ENCODE measurements at regions not wholly inside any gene's neighbourhood (a gene's known extent, or its start where the extent isn't known, plus 50 kb on each side); places are given as distances from the start of the nearest gene placed in this dataset.

DNA sequence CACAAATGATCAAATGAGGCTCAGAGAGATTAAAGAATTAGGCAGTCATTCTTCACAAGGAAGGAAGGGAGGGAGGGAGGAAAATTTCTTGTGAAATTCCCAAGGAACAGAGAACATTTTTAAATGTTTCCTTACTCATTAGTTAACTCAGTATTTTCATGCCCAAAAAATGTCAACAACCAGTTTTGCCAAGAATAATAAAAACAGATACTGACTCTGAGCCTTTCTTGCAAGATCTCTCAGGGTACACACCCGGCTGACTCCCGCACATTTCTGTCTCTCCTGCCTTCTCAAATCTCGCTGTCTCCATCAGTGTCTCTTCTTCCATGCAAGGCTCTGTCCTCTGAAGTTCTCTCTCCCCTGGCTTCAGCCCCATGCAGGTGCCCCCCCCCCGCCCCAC, 265.9 kb downstream of the TJP1 start:
- TF ChIP-seq KLF16 (tag by site-specific recombination; IDR thresholded peaks at IDR 0.05): no peak
- no peak for TF ChIP-seq ZNF362 (tag by site-specific recombination; IDR thresholded peaks at IDR 0.05)
- TF ChIP-seq ZSCAN30 (tag by site-specific recombination; IDR thresholded peaks at IDR 0.05): no peak
- TF ChIP-seq, protein P1, sequence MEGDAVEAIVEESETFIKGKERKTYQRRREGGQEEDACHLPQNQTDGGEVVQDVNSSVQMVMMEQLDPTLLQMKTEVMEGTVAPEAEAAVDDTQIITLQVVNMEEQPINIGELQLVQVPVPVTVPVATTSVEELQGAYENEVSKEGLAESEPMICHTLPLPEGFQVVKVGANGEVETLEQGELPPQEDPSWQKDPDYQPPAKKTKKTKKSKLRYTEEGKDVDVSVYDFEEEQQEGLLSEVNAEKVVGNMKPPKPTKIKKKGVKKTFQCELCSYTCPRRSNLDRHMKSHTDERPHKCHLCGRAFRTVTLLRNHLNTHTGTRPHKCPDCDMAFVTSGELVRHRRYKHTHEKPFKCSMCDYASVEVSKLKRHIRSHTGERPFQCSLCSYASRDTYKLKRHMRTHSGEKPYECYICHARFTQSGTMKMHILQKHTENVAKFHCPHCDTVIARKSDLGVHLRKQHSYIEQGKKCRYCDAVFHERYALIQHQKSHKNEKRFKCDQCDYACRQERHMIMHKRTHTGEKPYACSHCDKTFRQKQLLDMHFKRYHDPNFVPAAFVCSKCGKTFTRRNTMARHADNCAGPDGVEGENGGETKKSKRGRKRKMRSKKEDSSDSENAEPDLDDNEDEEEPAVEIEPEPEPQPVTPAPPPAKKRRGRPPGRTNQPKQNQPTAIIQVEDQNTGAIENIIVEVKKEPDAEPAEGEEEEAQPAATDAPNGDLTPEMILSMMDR (tag by site-specific recombination; IDR thresholded peaks at IDR 0.05): no peak
- TF ChIP-seq, protein P2, sequence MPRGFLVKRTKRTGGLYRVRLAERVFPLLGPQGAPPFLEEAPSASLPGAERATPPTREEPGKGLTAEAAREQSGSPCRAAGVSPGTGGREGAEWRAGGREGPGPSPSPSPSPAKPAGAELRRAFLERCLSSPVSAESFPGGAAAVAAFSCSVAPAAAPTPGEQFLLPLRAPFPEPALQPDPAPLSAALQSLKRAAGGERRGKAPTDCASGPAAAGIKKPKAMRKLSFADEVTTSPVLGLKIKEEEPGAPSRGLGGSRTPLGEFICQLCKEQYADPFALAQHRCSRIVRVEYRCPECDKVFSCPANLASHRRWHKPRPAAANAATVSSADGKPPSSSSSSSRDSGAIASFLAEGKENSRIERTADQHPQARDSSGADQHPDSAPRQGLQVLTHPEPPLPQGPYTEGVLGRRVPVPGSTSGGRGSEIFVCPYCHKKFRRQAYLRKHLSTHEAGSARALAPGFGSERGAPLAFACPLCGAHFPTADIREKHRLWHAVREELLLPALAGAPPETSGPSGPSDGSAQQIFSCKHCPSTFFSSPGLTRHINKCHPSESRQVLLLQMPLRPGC (tag by site-specific recombination; IDR thresholded peaks at IDR 0.05): no peak
- no peak for TF ChIP-seq BCL11A (tag by site-specific recombination; IDR thresholded peaks at IDR 0.05; ENCODE audit: low read depth)
- no peak for TF ChIP-seq SALL2 (tag by site-specific recombination; IDR thresholded peaks at IDR 0.05; ENCODE audit: borderline replicate concordance)
- no peak for TF ChIP-seq ZSCAN16 (tag by site-specific recombination; IDR thresholded peaks at IDR 0.05)
- TF ChIP-seq ZNF155 (tag by site-specific recombination; IDR thresholded peaks at IDR 0.05): no peak
- TF ChIP-seq, protein P3, sequence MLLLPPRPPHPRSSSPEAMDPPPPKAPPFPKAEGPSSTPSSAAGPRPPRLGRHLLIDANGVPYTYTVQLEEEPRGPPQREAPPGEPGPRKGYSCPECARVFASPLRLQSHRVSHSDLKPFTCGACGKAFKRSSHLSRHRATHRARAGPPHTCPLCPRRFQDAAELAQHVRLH (tag by site-specific recombination; IDR thresholded peaks at IDR 0.05): no peak
- no peak for TF ChIP-seq ZBTB26 (tag by site-specific recombination; optimal IDR thresholded peaks at IDR 0.05)
- no peak for TF ChIP-seq ZNF274 (IDR thresholded peaks at IDR 0.05; ENCODE audit: low read length)
- TF ChIP-seq ZNF274 (tag by site-specific recombination; IDR thresholded peaks at IDR 0.05; ENCODE audit: borderline replicate concordance): no peak
- no peak for TF ChIP-seq ZNF114 (tag by site-specific recombination; IDR thresholded peaks at IDR 0.05)
- no peak for TF ChIP-seq BCL11B (tag by site-specific recombination; IDR thresholded peaks at IDR 0.05; ENCODE audit: low read depth)
